ENCODE measurements at regions not wholly inside any gene's neighbourhood (a gene's known extent, or its start where the extent isn't known, plus 50 kb on each side); places are given as distances from the start of the nearest gene placed in this dataset.
"Not testable (repeated sequence)": the region's sequence is repeated elsewhere in the genome, so short reads cannot be mapped to it uniquely, and the experiment has no call there.

DNA sequence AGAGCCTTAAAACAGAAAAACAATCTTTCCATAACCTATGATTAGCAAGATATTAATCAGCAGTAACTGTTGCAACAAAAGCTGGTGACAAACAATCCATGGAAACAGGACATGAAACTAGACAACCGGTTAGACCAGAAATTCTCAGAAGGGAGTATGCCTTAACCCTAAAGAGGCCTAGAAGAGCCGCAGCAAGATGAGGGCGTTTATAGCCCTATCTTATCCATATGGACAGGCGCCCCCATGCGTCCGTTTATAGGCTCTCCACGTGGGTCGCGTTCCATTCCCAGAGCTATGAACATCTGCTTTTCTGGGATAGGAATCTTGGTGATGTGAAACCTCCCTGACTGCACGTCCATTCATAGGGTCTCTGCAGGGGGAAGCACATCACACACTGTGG lies 1662.7 kb upstream of the PABPC4L start:
- not testable (repeated sequence) for DNase-seq (ENCODE audit: low spot score)

DNA sequence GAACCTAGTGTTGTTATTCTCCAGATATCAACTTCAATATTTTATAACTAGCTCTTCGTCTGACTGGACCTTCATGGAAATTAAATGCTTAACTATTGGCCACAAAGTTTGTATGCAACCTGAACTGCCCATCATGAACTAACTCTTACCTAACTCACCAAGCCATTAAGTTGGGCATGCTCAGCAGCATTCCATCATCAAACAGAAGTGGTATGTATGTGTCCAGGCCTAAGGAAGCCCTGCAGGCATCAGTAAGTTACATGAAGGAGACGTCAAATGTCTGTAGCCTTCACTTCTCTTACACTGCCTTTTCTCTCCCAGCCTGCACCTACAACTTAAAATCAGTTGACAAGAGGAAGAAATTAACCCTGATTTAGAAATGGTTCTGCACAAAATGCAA lies 1639.2 kb upstream of the PABPC4L start:
- DNase-seq (ENCODE audit: low spot score) = no peak

DNA sequence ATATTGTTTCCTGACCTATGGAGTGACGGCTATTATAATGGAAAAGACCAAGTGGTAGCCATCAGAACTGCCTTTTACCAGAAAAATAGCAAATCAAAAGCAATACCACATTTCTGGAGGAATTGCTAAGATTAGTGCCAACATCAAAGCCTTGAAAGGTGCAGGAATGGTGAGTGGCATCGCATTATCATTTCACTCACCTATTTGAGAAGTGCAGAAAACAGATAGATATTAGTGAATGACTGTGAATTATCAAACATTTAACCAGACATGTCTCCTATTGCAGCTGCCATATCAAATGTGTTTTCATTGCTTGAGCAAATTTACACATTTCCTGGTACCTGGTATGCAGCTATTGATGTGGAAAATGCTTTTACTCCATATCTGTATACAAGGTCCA lies 1638.1 kb upstream of the PABPC4L start:
- DNase-seq (ENCODE audit: low spot score) = no peak

- DNase-seq (ENCODE audit: low spot score) = peak; percentile 20
These were observed 1637.3 kb upstream of the PABPC4L start for GRCh38 chr4:135838889-135839288.

DNA sequence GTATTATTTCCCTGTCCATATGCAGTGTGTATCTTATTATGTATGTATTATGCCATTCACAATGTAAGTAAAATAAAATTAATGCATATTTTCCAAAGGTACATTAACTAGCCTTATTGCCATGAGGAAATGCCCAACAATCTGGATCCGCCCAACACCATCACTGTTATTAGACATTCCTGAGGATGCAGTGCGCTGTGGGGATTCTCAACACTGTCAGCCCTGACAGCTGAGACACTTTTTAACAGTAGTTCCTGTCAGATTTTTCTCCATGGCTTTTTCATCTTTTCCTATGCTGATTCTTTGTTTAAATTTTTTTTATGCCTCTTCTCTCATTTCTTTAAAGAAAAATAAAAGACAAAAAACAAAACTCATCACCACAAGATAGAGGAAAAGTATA lies 1632.9 kb upstream of the PABPC4L start:
- DNase-seq (ENCODE audit: low spot score) = no peak

GRCh38 chr4:135833529-135833928 lies 1631.9 kb upstream of the PABPC4L start:
- DNase-seq (ENCODE audit: low spot score) = no peak

DNA sequence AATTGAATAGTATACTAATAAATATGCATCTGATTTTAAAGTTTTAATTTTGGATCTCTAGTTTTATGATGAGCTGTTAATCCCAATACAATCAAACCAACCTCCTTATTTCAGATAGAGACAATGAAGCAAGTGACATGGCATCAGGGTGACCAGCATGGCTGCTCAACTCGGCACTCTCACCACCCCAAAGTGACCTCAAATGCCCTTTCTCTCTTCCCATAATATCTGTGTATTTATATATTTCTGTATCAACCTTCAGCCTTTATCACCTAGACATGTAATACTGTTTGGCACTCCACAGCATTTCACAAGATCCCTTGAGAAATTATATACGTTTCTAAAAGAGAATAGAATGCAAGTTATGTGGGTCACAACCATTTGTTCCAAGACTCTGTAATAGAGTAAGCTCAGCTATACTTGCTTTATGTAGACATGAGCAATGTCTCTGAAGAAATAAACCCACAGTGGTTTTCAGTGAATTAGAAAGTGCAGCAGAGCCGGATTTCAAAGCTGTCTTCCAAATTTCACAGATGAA lies 1623.2 kb upstream of the PABPC4L start:
- no peak for DNase-seq (ENCODE audit: low spot score)

GRCh38 chr4:135804785-135805184 lies 1603.2 kb upstream of the PABPC4L start:
- DNase-seq (ENCODE audit: low spot score) = no peak

DNA sequence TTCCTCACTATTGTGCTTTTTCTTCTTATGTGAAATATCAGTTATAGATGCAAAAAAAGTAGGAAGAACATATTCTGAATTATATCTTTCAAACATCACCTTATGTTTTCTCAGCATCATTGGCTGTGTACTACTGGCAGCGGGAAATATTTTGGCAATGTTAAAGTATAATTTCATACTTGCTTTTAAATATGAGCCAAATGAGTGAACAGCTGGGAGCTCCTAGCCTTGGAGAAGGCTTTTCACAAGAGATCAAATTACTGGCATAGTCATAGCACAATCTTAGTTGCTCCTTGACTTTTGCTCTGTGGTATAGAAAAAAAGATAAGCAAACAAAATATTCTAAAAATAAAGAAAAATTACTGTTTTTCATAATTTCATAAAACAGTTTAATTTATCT lies 1575.8 kb upstream of the PABPC4L start:
- DNase-seq (ENCODE audit: low spot score) = no peak

- no peak for DNase-seq (ENCODE audit: low spot score)
These were observed 1574.3 kb upstream of the PABPC4L start for GRCh38 chr4:135775909-135776308.

DNA sequence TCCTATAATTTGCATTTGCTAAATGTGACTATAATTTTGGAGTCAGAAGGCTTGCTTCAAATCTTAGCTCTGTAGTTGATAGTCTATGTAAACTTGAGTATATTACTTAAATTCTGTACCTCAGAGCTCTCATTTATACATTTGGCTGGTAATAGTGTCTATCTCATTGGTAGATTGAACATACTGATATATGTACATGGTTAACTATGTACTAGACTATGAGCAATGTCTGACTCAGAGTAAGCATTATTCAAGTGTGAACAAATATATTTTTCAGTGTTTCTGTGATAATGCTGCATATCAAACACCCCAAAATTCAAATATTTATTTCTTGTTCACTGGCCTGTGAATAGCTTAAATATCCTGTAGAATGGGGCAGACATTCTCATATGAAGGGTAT lies 1568.9 kb upstream of the PABPC4L start:
- DNase-seq (ENCODE audit: low spot score) = no peak

DNA sequence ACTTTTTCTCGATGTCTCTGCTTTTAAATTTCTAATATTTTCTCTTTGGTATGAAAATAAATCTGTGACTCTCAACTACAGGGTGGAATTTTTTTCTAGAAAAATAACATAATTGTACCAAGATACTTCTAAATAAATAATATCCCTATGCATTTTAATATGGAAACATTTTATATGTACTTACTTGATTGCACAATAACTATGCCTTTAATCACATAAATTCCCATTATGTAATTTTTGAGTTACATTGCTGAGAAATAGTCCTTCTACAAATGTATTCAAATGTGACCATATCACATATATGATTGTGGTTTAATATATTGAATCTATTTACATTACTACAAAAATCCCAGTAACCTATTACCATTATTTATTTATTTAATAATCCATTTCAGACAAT lies 1543.3 kb upstream of the PABPC4L start:
- DNase-seq (ENCODE audit: low spot score) = no peak

DNA sequence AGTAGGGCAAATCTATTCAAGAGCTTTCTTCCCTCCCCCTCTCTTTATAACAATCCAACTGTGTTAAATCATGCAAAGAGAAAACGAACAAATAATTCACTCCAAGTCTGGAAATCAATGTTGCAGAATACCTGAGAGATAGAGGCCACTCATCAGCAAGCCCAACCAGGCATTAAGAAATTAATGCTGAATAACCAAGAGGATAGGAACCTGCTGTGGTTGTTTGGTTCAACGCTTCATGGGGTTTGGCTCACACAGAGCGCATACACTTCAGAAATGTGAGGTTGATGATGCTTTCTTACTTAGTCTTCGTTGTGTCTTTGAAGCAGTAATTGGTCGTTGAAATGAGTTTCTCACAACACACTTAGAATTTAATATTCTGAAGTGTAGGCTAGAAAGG lies 1540.0 kb upstream of the PABPC4L start:
- no peak for DNase-seq (ENCODE audit: low spot score)

DNA sequence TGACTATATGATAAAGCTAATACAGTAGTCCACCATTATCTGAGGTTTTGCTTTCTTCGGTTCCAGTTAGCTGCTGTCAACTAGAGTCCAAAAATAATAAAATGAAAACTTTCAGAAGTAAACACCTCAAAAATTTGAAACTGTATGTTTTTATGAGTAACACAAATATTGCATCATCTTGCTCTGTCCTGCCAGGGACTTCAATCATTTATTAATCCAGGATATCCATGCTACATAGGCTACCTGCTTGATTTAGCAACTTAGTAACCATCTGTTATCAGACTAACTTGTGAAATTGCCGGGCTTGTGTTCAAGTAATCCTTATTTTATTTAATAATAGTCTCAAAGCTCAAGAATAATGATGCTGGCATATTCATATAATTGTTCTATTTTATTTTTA lies 1537.8 kb upstream of the PABPC4L start:
- DNase-seq (ENCODE audit: low spot score) = no peak

DNA sequence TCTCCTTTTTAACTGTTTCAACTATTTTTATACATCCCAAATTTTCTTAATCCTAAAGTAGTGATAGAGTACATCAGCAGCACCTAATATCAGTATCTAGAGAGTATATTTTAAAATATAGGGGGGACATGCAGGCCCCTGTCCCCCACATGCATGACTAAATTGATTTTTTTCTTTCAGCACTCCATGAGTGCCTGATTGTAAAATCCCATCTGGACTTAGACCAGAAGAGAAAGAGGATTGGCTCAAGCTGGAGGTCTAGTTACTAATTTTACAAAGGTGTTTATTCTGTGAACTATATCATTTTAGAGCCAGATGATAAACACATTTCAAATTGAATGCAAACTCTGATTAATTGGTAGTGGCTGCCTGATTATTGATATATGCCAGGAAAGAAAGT lies 1533.9 kb upstream of the PABPC4L start:
- no peak for DNase-seq (ENCODE audit: low spot score)

- DNase-seq (ENCODE audit: low spot score) = no peak
These were observed 1530.9 kb upstream of the PABPC4L start for GRCh38 chr4:135732448-135732847.

GRCh38 chr4:135731682-135732081 lies 1530.1 kb upstream of the PABPC4L start:
- no peak for DNase-seq (ENCODE audit: low spot score)

DNA sequence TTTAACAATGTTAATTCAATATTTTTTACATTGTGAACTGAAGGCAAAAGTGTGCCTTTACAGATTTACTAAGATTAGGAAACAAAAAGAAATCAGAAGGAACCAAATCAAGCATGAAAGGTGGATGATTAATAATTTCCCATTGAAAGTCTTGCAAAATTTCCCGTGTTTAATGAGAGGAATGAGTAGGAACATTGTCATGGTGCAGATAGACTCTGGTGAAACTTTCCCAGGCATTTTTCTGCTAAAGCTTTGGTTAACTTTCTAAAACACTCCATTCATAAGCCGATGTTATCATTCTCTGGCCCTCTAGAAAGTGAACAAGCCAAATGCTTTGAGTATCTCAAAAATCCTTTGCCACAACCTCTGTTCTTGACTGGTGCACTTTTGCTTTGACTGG lies 1522.8 kb upstream of the PABPC4L start:
- no peak for DNase-seq (ENCODE audit: low spot score)

GRCh38 chr4:135718019-135718418 lies 1516.4 kb upstream of the PABPC4L start:
- no peak for DNase-seq (ENCODE audit: low spot score)

DNA sequence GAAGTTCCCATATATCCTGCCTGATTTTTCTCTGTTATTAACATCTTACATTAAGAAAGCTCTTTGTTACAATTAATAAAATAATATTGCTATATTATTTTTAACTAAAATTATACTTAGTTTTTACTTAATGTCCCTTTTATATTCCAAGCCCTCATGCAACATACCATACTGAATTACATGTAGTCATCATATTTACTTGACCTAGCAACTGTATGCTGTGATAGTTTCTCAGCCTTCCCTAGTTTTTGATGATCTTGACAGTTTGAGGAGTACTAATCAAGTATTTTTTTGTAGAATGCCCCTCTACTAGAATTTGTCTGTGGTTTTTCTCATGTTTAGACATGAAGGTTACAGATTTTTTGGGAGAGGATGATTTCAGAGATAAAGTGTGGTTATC lies 1503.8 kb upstream of the PABPC4L start:
- DNase-seq (ENCODE audit: low spot score) = no peak

DNA sequence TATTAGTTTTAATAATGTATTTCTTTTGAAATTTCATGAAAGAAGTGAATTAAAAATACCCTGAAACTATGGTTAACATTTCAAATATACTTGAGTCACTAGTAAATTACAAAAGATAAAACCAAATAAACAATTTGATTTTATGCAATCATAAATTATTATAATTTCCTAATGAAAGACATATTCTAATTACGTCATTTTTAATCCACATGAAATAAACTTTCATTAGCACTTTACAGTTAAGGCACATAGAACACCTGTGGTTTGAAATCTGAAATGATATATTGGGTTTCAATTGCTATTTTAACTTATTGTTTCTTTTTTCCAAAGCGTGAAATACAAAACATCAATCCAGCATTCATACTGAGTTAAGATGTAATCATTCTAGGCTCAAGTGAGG lies 1492.5 kb upstream of the PABPC4L start:
- DNase-seq (ENCODE audit: low spot score) = no peak

DNA sequence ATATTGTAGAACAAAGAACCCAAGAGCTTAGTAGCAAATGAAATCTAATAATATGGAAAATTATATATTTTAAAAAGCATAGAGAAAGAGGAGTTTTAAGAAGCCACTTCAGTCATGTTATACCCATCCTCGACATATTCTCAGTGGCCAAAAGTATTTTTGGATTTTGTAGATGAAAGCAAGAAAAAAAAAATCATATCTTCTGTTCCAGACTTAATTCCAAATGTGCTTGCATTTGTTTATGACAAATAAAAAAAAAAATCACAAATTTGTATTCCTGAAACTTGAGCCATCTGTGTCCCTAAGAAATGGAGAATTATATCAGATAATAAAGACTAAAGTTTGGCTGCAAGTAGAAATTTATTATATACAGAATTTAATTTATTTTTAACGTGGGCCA lies 1482.4 kb upstream of the PABPC4L start:
- DNase-seq (ENCODE audit: low spot score) = no peak

DNA sequence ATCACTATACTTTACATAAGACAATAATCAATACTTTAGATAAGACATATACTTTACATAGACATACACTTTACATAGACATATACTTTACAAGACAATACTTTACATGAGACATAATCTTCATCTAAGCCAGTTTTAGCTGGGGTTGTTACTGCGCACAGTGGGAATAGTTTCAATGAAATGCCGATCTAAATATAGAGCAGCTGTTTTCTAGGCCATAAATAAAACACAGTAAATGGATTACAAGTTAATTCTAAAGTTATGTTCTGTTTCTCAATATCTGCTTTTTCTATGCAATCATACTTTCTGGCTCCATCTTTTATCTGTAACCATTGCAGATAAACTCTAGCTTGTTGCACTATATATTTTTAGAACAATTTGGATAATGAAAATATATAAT lies 1470.6 kb upstream of the PABPC4L start:
- DNase-seq (ENCODE audit: low spot score) = no peak

- DNase-seq (ENCODE audit: low spot score) = no peak
These were observed 1469.0 kb upstream of the PABPC4L start for GRCh38 chr4:135670548-135670947.

Data from putamen (tissue), 1 donor.